Renal pelvis (tissue), 1 donor: ENCODE measurements at regions not wholly inside any gene's neighbourhood (a gene's known extent, or its start where the extent isn't known, plus 50 kb on each side); places are given as distances from the start of the nearest gene placed in this dataset.
A peak's percentile ranks its signal among the peaks of the same experiment; 100 is the strongest.
"Not testable (repeated sequence)": the region's sequence is repeated elsewhere in the genome, so short reads cannot be mapped to it uniquely, and the experiment has no call there.

Experiments used
- DNase-seq: peaks from one replicate; pipeline ENCODE4 v3.0.0-alpha.2; 2013

- no peak for DNase-seq
Measured at GRCh38 chr7:115210552-115210951, 288.7 kb downstream of the MDFIC start.

- DNase-seq: no peak
Measured at GRCh38 chr7:115208710-115209560, 287.0 kb downstream of the MDFIC start.

- DNase-seq: not testable (repeated sequence)
Measured at GRCh38 chr7:115206374-115206773, 284.5 kb downstream of the MDFIC start.

- DNase-seq: no peak
Measured at GRCh38 chr7:115198143-115198542, 276.2 kb downstream of the MDFIC start.

GRCh38 chr7:115195208-115195607 lies 273.3 kb downstream of the MDFIC start:
- DNase-seq: no peak

GRCh38 chr7:115191526-115191925 lies 269.6 kb downstream of the MDFIC start:
- DNase-seq: no peak

- DNase-seq: no peak
Measured at GRCh38 chr7:115183431-115184057, 261.6 kb downstream of the MDFIC start.

- peak; percentile 35 for DNase-seq
Measured at GRCh38 chr7:115178835-115179234, 256.9 kb downstream of the MDFIC start.

- no peak for DNase-seq
Measured at GRCh38 chr7:115177823-115178222, 255.9 kb downstream of the MDFIC start.

- no peak for DNase-seq
Measured at GRCh38 chr7:115177103-115177502, 255.2 kb downstream of the MDFIC start.

- not testable (repeated sequence) for DNase-seq
Measured at GRCh38 chr7:115172397-115172796, 250.5 kb downstream of the MDFIC start.

- DNase-seq: no peak
Measured at GRCh38 chr7:115153769-115154477, 232.0 kb downstream of the MDFIC start.

- DNase-seq: no peak
Measured at GRCh38 chr7:115153176-115153575, 231.3 kb downstream of the MDFIC start.

- peak; percentile 47 for DNase-seq
Measured at GRCh38 chr7:115146148-115146547, 224.3 kb downstream of the MDFIC start.

- DNase-seq: no peak
Measured at GRCh38 chr7:115145512-115145911, 223.6 kb downstream of the MDFIC start.

- no peak for DNase-seq
Measured at GRCh38 chr7:115137816-115138215, 215.9 kb downstream of the MDFIC start.

GRCh38 chr7:115136796-115137443 lies 215.0 kb downstream of the MDFIC start:
- DNase-seq: no peak

- DNase-seq: no peak
Measured at GRCh38 chr7:115135769-115136410, 214.0 kb downstream of the MDFIC start.

- DNase-seq: no peak
Measured at GRCh38 chr7:115135146-115135545, 213.3 kb downstream of the MDFIC start.

GRCh38 chr7:115133248-115133647 lies 211.4 kb downstream of the MDFIC start:
- no peak for DNase-seq

GRCh38 chr7:115132096-115132495 lies 210.2 kb downstream of the MDFIC start:
- DNase-seq: no peak

- no peak for DNase-seq
Measured at GRCh38 chr7:115128154-115128553, 206.3 kb downstream of the MDFIC start.
